SU-DHL-6 (cell line): ENCODE measurements at regions not wholly inside any gene's neighbourhood (a gene's known extent, or its start where the extent isn't known, plus 50 kb on each side); places are given as distances from the start of the nearest gene placed in this dataset.

Source experiments
- H2AFZ ChIP-seq: fragments of 200-600 bp; sonication (generic); 2 replicates; pipeline ENCODE4 v1.6.1; 2014; ENCODE audit warnings: low read depth, mild to moderate bottlenecking, moderate library complexity, mixed read lengths, antibody characterized with exemption, low read length; ENCODE audit not compliant: severe bottlenecking
- H3F3A ChIP-seq: fragments of 200-600 bp; shearing (Covaris generic); 2 replicates; pipeline ENCODE4 v1.6.0; 2016; ENCODE audit warnings: antibody characterized with exemption, mild to moderate bottlenecking; ENCODE audit not compliant: insufficient read depth
- H3K27ac ChIP-seq: fragments of 200-600 bp; sonication (generic); 2 replicates; pipeline ENCODE4 v1.5.1; 2016; ENCODE audit warnings: low read depth, mild to moderate bottlenecking, low read length, moderate library complexity, mixed read lengths
- H3K27me3 ChIP-seq: fragments of 200-600 bp; sonication (generic), shearing (Covaris generic); 2 replicates; pipeline ENCODE4 v1.6.0; 2014; ENCODE audit warnings: mild to moderate bottlenecking, low read length
- H3K36me3 ChIP-seq: fragments of 200-600 bp; sonication (generic); 2 replicates; pipeline ENCODE4 v1.6.1; 2014; ENCODE audit warnings: mild to moderate bottlenecking, low read length, mixed read lengths
- H3K4me2 ChIP-seq: fragments of 300-600, 200-600 bp; shearing (Covaris generic), sonication (generic); 2 replicates; pipeline ENCODE4 v1.6.0; 2014; ENCODE audit warnings: low read length, low read depth, mild to moderate bottlenecking; ENCODE audit not compliant: poor library complexity, severe bottlenecking
- H3K4me3 ChIP-seq: fragments of 200-600 bp; sonication (generic); 2 replicates; pipeline ENCODE4 v1.5.1; 2014; ENCODE audit warnings: antibody characterized with exemption, low read length, mild to moderate bottlenecking, mixed read lengths; ENCODE audit not compliant: insufficient read depth, poor library complexity, severe bottlenecking
- H3K79me2 ChIP-seq: fragments of 200-600 bp; sonication (generic); 2 replicates; pipeline ENCODE4 v1.6.1; 2014; ENCODE audit warnings: mild to moderate bottlenecking, low read length, moderate library complexity; ENCODE audit not compliant: insufficient read depth
- H3K9ac ChIP-seq: fragments of 200-600 bp; sonication (generic); 2 replicates; pipeline ENCODE4 v1.7.0; 2014; ENCODE audit warnings: mild to moderate bottlenecking, low read length
- H3K9me2 ChIP-seq: fragments of 200-600 bp; sonication (generic); replicated peaks from 2 replicates; pipeline ENCODE4 v1.6.1; 2014; ENCODE audit warnings: low read length; ENCODE audit not compliant: insufficient read depth
- H3K9me3 ChIP-seq: fragments of 200-600 bp; sonication (generic); 2 replicates; pipeline ENCODE4 v1.6.1; 2014; ENCODE audit warnings: low read length, mixed read lengths; ENCODE audit not compliant: insufficient read depth
- H4K20me1 ChIP-seq: fragments of 200-600 bp; sonication (generic); 2 replicates; pipeline ENCODE4 v1.6.1; 2014; ENCODE audit warnings: low read depth, mild to moderate bottlenecking, antibody characterized with exemption, low read length, moderate library complexity, mixed read lengths
- CTCF ChIP-seq: fragments of 200-600 bp; sonication (generic); IDR thresholded peaks from one replicate; pipeline ENCODE4 v1.5.1; 2017; ENCODE audit warnings: antibody characterized with exemption, mild to moderate bottlenecking, low read length, moderate library complexity; ENCODE audit not compliant: insufficient read depth, poor library complexity, severe bottlenecking
- EZH2phosphoT487 ChIP-seq: fragments of 200-600 bp; sonication (generic), shearing (Covaris generic); conservative IDR thresholded peaks from 2 replicates; pipeline ENCODE4 v1.6.1; 2018; ENCODE audit warnings: mild to moderate bottlenecking, antibody characterized with exemption, low read length, moderate library complexity, mixed read lengths

DNA sequence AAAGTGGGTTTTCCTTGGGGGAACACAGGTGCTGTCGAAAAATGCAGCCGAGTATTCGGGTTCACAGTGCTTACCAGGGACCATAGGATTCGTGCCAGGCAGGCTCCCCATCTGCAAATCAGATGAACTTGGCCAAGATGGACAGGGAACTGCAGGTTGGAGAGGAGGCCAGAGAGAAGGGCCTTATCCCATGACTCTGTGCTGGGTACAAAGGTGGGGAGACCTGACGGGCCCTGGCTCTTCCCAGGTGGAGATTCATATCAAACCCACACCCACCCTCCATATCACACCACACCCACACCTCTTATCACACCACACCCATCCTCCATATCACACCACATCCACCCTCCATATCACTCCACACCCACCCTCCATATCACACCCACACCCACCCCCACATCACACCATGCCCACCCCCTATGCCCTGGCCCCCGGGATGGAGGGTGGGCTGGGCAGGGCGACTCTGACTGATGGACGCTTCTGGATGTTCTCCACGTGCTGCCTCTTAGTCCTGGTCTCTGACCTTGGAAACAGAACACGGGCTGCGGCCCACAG, 319.7 kb downstream of the ADGRD1 start:
- Histone ChIP-seq H3K36me3 (no peaks in the 10 kb centered on the region), H3K4me2 (no peak overlapping the region), H3K9ac (no peak overlapping the region), H3K27me3 (no peaks in the 10 kb centered on the region), H3K27ac (no peak overlapping the region), H2AFZ (no peak overlapping the region), H3K9me2 (no peaks in the 10 kb centered on the region), H3K4me3 (no peak overlapping the region), H4K20me1 (no peaks in the 10 kb centered on the region), H3K9me3 (no peaks in the 10 kb centered on the region), H3K79me2 (no peaks in the 10 kb centered on the region), H3F3A (no peaks in the 10 kb centered on the region)
- TF ChIP-seq EZH2phosphoT487 = no peak
- no peak for TF ChIP-seq CTCF

GRCh38 chr12:131274061-131274460, 320.4 kb downstream of the ADGRD1 start:
- H3K27me3 ChIP-seq = no peaks in the 10 kb centered on the region
- TF ChIP-seq EZH2phosphoT487 = no peak
- no peak overlapping the region for H3K9ac ChIP-seq
- H3K4me2 ChIP-seq = no peak overlapping the region
- H3K79me2 ChIP-seq = no peaks in the 10 kb centered on the region
- no peak overlapping the region for H3K27ac ChIP-seq
- H3F3A ChIP-seq = no peaks in the 10 kb centered on the region
- H4K20me1 ChIP-seq = no peaks in the 10 kb centered on the region
- H3K4me3 ChIP-seq = no peak overlapping the region
- H3K36me3 ChIP-seq = no peaks in the 10 kb centered on the region
- H3K9me2 ChIP-seq = no peaks in the 10 kb centered on the region
- no peak overlapping the region for H2AFZ ChIP-seq
- H3K9me3 ChIP-seq = no peaks in the 10 kb centered on the region

DNA sequence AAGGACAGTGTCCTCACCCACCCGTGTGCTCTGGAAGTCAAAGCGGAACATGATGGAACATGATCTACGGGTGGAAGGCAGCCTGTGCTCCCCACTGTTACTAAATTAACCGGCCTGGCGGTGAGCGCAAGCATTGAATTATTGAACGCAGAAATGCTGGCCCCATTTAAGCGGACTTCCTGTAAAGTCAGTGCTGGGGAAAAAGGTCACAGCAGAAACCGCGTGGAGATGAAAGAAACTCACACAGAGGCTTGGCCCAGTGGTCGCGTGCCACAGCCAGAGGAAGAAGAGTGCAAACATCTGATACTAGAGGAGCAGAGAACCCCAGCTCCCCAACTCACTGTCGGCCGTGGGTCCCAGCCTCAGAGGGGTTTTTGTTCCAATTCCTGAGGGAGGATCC, 321.2 kb downstream of the ADGRD1 start:
- Histone ChIP-seq H3K79me2 (no peaks in the 10 kb centered on the region), H3K9ac (no peak overlapping the region), H2AFZ (no peak overlapping the region), H4K20me1 (no peaks in the 10 kb centered on the region), H3F3A (no peaks in the 10 kb centered on the region), H3K9me2 (no peaks in the 10 kb centered on the region), H3K27ac (no peak overlapping the region), H3K4me3 (no peak overlapping the region), H3K9me3 (no peaks in the 10 kb centered on the region), H3K36me3 (no peaks in the 10 kb centered on the region), H3K27me3 (no peaks in the 10 kb centered on the region), H3K4me2 (no peak overlapping the region)
- no peak for TF ChIP-seq EZH2phosphoT487

DNA sequence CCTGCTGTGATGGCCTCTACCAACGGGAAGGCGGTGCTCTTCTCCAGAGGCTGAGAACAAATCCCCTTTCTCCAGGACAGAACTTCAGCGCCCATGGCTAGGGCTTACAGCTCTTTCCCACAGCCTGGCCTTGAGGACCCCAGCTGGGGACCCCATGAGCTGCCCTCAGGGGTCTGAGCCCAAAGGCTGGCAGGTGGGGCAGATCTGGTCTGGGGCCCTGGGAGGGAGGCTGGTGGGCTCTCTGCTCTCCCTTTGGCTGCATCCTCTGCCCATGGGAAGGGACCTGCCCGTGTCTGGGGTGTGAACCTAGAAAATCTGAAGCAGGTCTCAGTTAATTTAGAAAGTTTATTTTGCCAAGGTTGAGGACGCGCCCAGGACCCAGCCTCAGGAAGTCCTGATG, 322.1 kb downstream of the ADGRD1 start:
- no peak overlapping the region for H3K4me3 ChIP-seq
- H3K27me3 ChIP-seq = no peaks in the 10 kb centered on the region
- H3K9me2 ChIP-seq = no peaks in the 10 kb centered on the region

More for the DNA sequence above, 322.1 kb downstream of the ADGRD1 start:
- TF ChIP-seq CTCF (no peak), EZH2phosphoT487 (no peak)
- no peaks in the 10 kb centered on the region for H3K9me3 ChIP-seq
- H3K27ac ChIP-seq = no peak overlapping the region
- H4K20me1 ChIP-seq = no peaks in the 10 kb centered on the region
- no peak overlapping the region for H2AFZ ChIP-seq
- no peaks in the 10 kb centered on the region for H3K36me3 ChIP-seq
- no peaks in the 10 kb centered on the region for H3F3A ChIP-seq
- H3K4me2 ChIP-seq = no peak overlapping the region
- no peaks in the 10 kb centered on the region for H3K79me2 ChIP-seq
- H3K9ac ChIP-seq = no peak overlapping the region
